ENCODE measurements at regions not wholly inside any gene's neighbourhood (a gene's known extent, or its start where the extent isn't known, plus 50 kb on each side); places are given as distances from the start of the nearest gene placed in this dataset.

DNA sequence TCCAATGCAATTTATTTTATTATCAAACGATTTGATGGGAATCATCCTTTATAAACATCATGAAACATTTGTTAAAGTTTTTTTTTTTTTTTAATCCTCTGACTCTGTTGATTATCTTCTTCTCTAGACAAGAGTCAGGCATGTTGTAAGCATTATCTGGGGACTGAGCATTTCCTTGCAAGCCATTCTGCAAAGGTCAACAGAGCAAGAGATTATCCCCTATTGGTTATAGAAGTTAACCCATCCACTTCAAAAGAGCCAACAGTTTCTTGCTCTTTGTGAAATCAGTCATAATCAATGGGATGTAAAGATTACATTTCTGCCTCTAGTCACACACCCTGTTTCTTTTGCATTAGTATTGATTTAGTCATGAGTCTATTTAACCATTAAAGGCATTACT, 368.8 kb upstream of the ADGRL4 start:
- intact Hi-C loops (cut with micrococcal nuclease; ENCODE audit: unreplicated experiment): no loop called here
- CTCF ChIA-PET: no interaction called here
- Histone ChIP-seq H3K4me1 (ENCODE audit: insufficient read depth, low read length, poor library complexity, severe bottlenecking) (peaks cover 46% of the 10 kb centered on the region), H3K4me3 (ENCODE audit: low read depth, low read length, poor library complexity, severe bottlenecking) (no peak overlapping the region), H3K9me3 (ENCODE audit: low read depth, low read length, poor library complexity, severe bottlenecking) (peaks cover 2% of the 10 kb centered on the region), H3K27ac (ENCODE audit: low read depth, low read length, poor library complexity, severe bottlenecking) (no peak overlapping the region), H3K27me3 (replicated peaks; ENCODE audit: insufficient read depth, low read depth, low read length, poor library complexity) (no peaks in the 10 kb centered on the region), H3K36me3 (ENCODE audit: insufficient read depth, low read length, poor library complexity, severe bottlenecking) (no peaks in the 10 kb centered on the region)
- no TSS peak for BruUV-seq (replicated peaks)
- TF ChIP-seq EZH2 (IDR thresholded peaks at IDR 0.05; ENCODE audit: borderline replicate concordance, low read depth, low read length, poor library complexity, severe bottlenecking): no peak
- TF ChIP-seq, protein P1, sequence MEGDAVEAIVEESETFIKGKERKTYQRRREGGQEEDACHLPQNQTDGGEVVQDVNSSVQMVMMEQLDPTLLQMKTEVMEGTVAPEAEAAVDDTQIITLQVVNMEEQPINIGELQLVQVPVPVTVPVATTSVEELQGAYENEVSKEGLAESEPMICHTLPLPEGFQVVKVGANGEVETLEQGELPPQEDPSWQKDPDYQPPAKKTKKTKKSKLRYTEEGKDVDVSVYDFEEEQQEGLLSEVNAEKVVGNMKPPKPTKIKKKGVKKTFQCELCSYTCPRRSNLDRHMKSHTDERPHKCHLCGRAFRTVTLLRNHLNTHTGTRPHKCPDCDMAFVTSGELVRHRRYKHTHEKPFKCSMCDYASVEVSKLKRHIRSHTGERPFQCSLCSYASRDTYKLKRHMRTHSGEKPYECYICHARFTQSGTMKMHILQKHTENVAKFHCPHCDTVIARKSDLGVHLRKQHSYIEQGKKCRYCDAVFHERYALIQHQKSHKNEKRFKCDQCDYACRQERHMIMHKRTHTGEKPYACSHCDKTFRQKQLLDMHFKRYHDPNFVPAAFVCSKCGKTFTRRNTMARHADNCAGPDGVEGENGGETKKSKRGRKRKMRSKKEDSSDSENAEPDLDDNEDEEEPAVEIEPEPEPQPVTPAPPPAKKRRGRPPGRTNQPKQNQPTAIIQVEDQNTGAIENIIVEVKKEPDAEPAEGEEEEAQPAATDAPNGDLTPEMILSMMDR (conservative IDR thresholded peaks at IDR 0.05; ENCODE audit: low read depth, low read length): no peak
- POLR2A ChIA-PET (ENCODE audit: low non-redundant PET): no interaction called here
- DNase-seq (ENCODE audit: low spot score): no peak

DNA sequence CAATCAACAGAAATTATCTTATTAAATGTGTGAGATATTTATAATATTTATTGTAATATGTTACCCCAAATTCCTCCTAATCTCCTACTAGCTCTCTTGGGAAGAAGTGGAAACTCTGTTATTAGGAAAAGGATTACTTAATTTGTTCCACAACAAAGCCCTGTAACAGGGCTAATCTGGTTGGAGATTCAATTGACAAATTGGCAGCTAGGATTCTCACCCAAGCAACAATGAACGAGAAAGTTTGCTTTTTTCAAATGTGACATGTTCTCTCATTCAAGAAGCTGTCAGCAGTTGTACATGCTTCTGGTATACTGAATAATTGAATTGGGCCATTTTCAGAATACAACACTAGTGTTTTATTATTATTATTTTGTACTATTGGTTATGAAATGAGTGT, 367.9 kb upstream of the ADGRL4 start:
- H3K9me3 ChIP-seq (ENCODE audit: low read depth, low read length, poor library complexity, severe bottlenecking): peaks cover 2% of the 10 kb centered on the region
- H3K27ac ChIP-seq (ENCODE audit: low read depth, low read length, poor library complexity, severe bottlenecking): no peak overlapping the region
- BruUV-seq (replicated peaks): no TSS peak
- H3K4me3 ChIP-seq (ENCODE audit: low read depth, low read length, poor library complexity, severe bottlenecking): no peak overlapping the region
- peaks cover 46% of the 10 kb centered on the region for H3K4me1 ChIP-seq (ENCODE audit: insufficient read depth, low read length, poor library complexity, severe bottlenecking)
- CTCF ChIA-PET: no interaction called here
- POLR2A ChIA-PET (ENCODE audit: low non-redundant PET): no interaction called here
- no peak for TF ChIP-seq EZH2 (IDR thresholded peaks at IDR 0.05; ENCODE audit: borderline replicate concordance, low read depth, low read length, poor library complexity, severe bottlenecking)
- TF ChIP-seq, protein P1 (conservative IDR thresholded peaks at IDR 0.05; ENCODE audit: low read depth, low read length): no peak
- no peaks in the 10 kb centered on the region for H3K27me3 ChIP-seq (replicated peaks; ENCODE audit: insufficient read depth, low read depth, low read length, poor library complexity)
- DNase-seq (ENCODE audit: low spot score): no peak
- intact Hi-C loops (cut with micrococcal nuclease; ENCODE audit: unreplicated experiment): no loop called here
- H3K36me3 ChIP-seq (ENCODE audit: insufficient read depth, low read length, poor library complexity, severe bottlenecking): no peaks in the 10 kb centered on the region

DNA sequence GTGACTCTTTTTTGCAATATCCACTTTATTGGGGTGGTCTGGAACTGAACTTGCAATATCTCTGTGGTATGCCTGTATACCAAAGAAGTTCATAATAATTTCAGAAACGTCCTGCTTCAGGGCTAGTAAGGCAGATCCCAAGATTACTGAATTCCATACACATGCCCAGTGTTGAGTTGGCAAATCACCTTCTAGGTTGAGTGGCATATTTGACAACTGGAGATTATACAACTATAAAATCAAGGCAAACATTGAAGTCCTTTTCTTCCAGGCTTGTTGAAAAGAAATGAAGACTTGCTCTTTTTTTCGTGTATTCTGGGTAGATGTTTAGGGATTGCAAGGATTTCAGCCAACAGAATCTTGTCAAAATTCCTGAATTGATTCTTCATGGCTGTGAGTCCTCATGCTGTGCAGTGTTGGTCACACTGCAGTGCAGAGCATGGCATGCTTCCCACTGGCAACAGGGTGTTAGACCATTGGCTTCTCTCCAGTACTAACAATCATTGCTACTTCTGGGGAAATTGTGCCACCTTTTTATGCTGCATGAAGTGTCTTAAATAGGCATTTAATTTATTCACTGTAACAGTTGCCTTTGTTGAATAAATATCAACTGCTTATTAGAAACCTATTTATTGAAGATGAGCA, 367.1 kb upstream of the ADGRL4 start:
- Histone ChIP-seq H3K4me3 (ENCODE audit: low read depth, low read length, poor library complexity, severe bottlenecking) (no peak overlapping the region), H3K27ac (ENCODE audit: low read depth, low read length, poor library complexity, severe bottlenecking) (no peak overlapping the region), H3K27me3 (replicated peaks; ENCODE audit: insufficient read depth, low read depth, low read length, poor library complexity) (no peaks in the 10 kb centered on the region), H3K36me3 (ENCODE audit: insufficient read depth, low read length, poor library complexity, severe bottlenecking) (no peaks in the 10 kb centered on the region), H3K9me3 (ENCODE audit: low read depth, low read length, poor library complexity, severe bottlenecking) (peaks cover 2% of the 10 kb centered on the region), H3K4me1 (ENCODE audit: insufficient read depth, low read length, poor library complexity, severe bottlenecking) (peaks cover 39% of the 10 kb centered on the region)
- intact Hi-C loops (cut with micrococcal nuclease; ENCODE audit: unreplicated experiment): no loop called here
- no TSS peak for BruUV-seq (replicated peaks)
- TF ChIP-seq EZH2 (IDR thresholded peaks at IDR 0.05; ENCODE audit: borderline replicate concordance, low read depth, low read length, poor library complexity, severe bottlenecking): no peak
- TF ChIP-seq, protein P1 (conservative IDR thresholded peaks at IDR 0.05; ENCODE audit: low read depth, low read length): no peak
- ChIA-PET POLR2A (ENCODE audit: low non-redundant PET) (no interaction called here), CTCF (no interaction called here)
- peak; percentile 78 for DNase-seq (ENCODE audit: low spot score)

All from A673 (cell line).